PC-9 (cell line): ENCODE measurements at regions not wholly inside any gene's neighbourhood (a gene's known extent, or its start where the extent isn't known, plus 50 kb on each side); places are given as distances from the start of the nearest gene placed in this dataset.
"Not testable (repeated sequence)": the region's sequence is repeated elsewhere in the genome, so short reads cannot be mapped to it uniquely, and the experiment has no call there.

Experiments
- BruUV-seq: library from RNA; stranded (reverse); fragments of 400-500 nt; replicated peaks from 2 replicates; lab custom pipeline; 2021; lab: Mats Ljungman, UMichigan
- CTCF ChIA-PET: fragments of 300-600 bp; sonication (Branson Sonifier 250); formaldehyde crosslinking; loops from one replicate; lab custom pipeline; 2022; ENCODE audit warnings: antibody characterized with exemption; lab: Charles Lee
- POLR2A ChIA-PET: fragments of 300-600 bp; sonication (Branson Sonifier 250); formaldehyde crosslinking; loops from one replicate; lab custom pipeline; 2022; ENCODE audit warnings: antibody characterized with exemption; ENCODE audit not compliant: unreplicated experiment; lab: Charles Lee
- DNase-seq, 2 experiments: peaks; one replicate each; pipeline versions ENCODE4 v3.0.0 to v3.0.0-alpha.2; 2015 to 2022; ENCODE audit warnings: mixed read lengths in 1 of 2
- H2AFZ ChIP-seq: fragments of 200-600 bp; sonication (generic); 2 replicates; pipeline ENCODE4 v1.8.1; 2017; ENCODE audit warnings: antibody characterized with exemption
- H3F3A ChIP-seq: fragments of 200-600 bp; sonication (generic); 2 replicates; pipeline ENCODE4 v1.8.1; 2017; ENCODE audit warnings: antibody characterized with exemption, mild to moderate bottlenecking, low read depth; ENCODE audit not compliant: insufficient read depth
- H3K27ac ChIP-seq: fragments of 200-600 bp; sonication (generic); 2 replicates; pipeline ENCODE4 v1.6.1; 2016; ENCODE audit warnings: mixed run types
- H3K27me3 ChIP-seq: fragments of 200-600 bp; sonication (generic); 2 replicates; pipeline ENCODE4 v1.6.1; 2016; ENCODE audit warnings: low read depth, mixed run types; ENCODE audit not compliant: insufficient read depth
- H3K36me3 ChIP-seq: fragments of 200-600 bp; sonication (generic); 2 replicates; pipeline ENCODE4 v1.6.1; 2016; ENCODE audit warnings: low read depth, mixed run types
- H3K4me1 ChIP-seq: fragments of 200-600 bp; sonication (generic); replicated peaks from 2 replicates; pipeline ENCODE4 v1.6.1; 2016; ENCODE audit warnings: mixed run types; ENCODE audit not compliant: insufficient read depth
- H3K4me2 ChIP-seq: fragments of 200-600 bp; sonication (generic); 2 replicates; pipeline ENCODE4 v1.6.1; 2017; ENCODE audit warnings: mixed run types
- H3K4me3 ChIP-seq: fragments of 200-600 bp; sonication (generic); 2 replicates; pipeline ENCODE4 v1.6.1; 2016; ENCODE audit warnings: mixed run types
- H3K79me2 ChIP-seq: fragments of 200-600 bp; sonication (generic); 2 replicates; pipeline ENCODE4 v1.6.1; 2017; ENCODE audit warnings: low read depth, mixed run types
- H3K9me2 ChIP-seq: fragments of 200-600 bp; sonication (generic); 2 replicates; pipeline ENCODE4 v1.8.1; 2017; ENCODE audit warnings: mild to moderate bottlenecking; ENCODE audit not compliant: insufficient read depth
- H3K9me3 ChIP-seq: fragments of 200-600 bp; sonication (generic); 2 replicates; pipeline ENCODE4 v1.8.1; 2016; ENCODE audit warnings: low read depth; ENCODE audit not compliant: insufficient read depth
- H4K20me1 ChIP-seq: fragments of 200-600 bp; sonication (generic); 2 replicates; pipeline ENCODE4 v1.8.1; 2017; ENCODE audit not compliant: insufficient read depth
- intact Hi-C: fragments of 100-400 bp; cut with micrococcal nuclease; formaldehyde crosslinking; loops from one replicate; pipeline ENCODE4 v1.10.0; 2022; ENCODE audit not compliant: unreplicated experiment

DNA sequence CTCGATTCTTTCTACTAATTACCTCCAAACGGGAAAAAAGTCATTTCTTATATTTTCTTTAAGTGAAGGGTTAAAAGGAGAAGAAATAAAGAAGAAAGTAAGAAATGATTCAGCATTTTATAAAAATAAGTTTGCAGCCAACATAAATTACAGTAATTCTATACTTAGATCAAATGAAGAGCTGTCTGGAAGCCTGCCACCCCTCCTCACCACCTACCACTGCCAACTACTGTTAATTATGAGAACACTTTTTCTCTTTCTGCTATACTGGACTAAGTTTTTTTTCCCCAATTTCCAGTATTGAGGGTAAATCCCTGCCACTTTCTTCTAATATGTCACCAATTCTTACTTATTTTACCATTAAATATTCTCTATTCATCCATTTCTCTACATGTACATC is 1030.1 kb downstream of the PRIM2 start:
- H3K9me2 ChIP-seq, H3K27ac ChIP-seq, H3K79me2 ChIP-seq, CTCF ChIA-PET, H3K27me3 ChIP-seq, POLR2A ChIA-PET, intact Hi-C loops, H4K20me1 ChIP-seq, H3K4me1 ChIP-seq, H3K4me2 ChIP-seq, H3K4me3 ChIP-seq, H3F3A ChIP-seq, DNase-seq, H2AFZ ChIP-seq, BruUV-seq, H3K36me3 ChIP-seq, H3K9me3 ChIP-seq: not testable (repeated sequence)

- POLR2A ChIA-PET, intact Hi-C loops, H4K20me1 ChIP-seq, CTCF ChIA-PET, H3K79me2 ChIP-seq, H3K4me1 ChIP-seq, H3K27me3 ChIP-seq, DNase-seq, H3K36me3 ChIP-seq, BruUV-seq, H2AFZ ChIP-seq, H3K9me2 ChIP-seq, H3K27ac ChIP-seq, H3F3A ChIP-seq, H3K4me2 ChIP-seq, H3K9me3 ChIP-seq, H3K4me3 ChIP-seq: not testable (repeated sequence)
These were observed 1034.2 kb downstream of the PRIM2 start for GRCh38 chr6:58351619-58352018.

GRCh38 chr6:58358452-58358851 is 1041.0 kb downstream of the PRIM2 start:
- POLR2A ChIA-PET, CTCF ChIA-PET, H3K9me3 ChIP-seq, H3K79me2 ChIP-seq, DNase-seq, H3K4me3 ChIP-seq, H2AFZ ChIP-seq, H3K4me1 ChIP-seq, intact Hi-C loops, H3K9me2 ChIP-seq, H3K27ac ChIP-seq, H3K4me2 ChIP-seq, H3K36me3 ChIP-seq, H3K27me3 ChIP-seq, H3F3A ChIP-seq, H4K20me1 ChIP-seq, BruUV-seq: not testable (repeated sequence)

DNA sequence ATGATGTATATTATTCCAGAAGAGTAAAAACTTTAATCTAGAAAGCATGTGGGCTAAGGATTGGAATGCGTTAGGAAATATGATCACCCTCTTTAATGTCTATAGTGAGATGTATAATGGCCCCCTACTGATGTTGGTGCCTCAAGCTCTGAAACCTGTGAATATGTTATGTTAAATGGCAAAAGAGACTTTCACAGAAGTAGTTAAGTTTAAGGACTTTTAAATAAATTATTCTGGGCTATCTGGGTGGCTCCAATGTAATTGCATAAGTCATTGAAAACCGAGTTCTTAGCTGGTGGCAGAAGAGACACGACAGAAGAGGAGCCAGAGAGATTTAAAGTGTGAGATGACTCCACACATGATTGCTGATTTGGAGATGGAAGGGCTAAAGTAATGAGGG is 1048.4 kb downstream of the PRIM2 start:
- H3K36me3 ChIP-seq, POLR2A ChIA-PET, H3K4me3 ChIP-seq, intact Hi-C loops, H3K4me2 ChIP-seq, H3K79me2 ChIP-seq, H3K27me3 ChIP-seq, H3K27ac ChIP-seq, H4K20me1 ChIP-seq, H3K9me2 ChIP-seq, CTCF ChIA-PET, H3F3A ChIP-seq, DNase-seq, H3K4me1 ChIP-seq, BruUV-seq, H3K9me3 ChIP-seq, H2AFZ ChIP-seq: not testable (repeated sequence)

- H3K4me1 ChIP-seq, DNase-seq, POLR2A ChIA-PET, H3K9me3 ChIP-seq, intact Hi-C loops, H2AFZ ChIP-seq, H3K4me2 ChIP-seq, H3F3A ChIP-seq, BruUV-seq, H3K79me2 ChIP-seq, H4K20me1 ChIP-seq, CTCF ChIA-PET, H3K27me3 ChIP-seq, H3K4me3 ChIP-seq, H3K27ac ChIP-seq, H3K9me2 ChIP-seq, H3K36me3 ChIP-seq: not testable (repeated sequence)
These were observed 1089.2 kb downstream of the PRIM2 start for GRCh38 chr6:58406659-58407058.
